ENCODE measurements at regions not wholly inside any gene's neighbourhood (a gene's known extent, or its start where the extent isn't known, plus 50 kb on each side); places are given as distances from the start of the nearest gene placed in this dataset.

GRCh38 chr14:40133463-40133862, 701.2 kb upstream of the FBXO33 start:
- TF ChIP-seq CTCF (IDR thresholded peaks at IDR 0.05) (no peak), POLR2AphosphoS5 (IDR thresholded peaks at IDR 0.05) (no peak)

All from stomach (tissue), 4 donors.